Keratinocyte (primary cell): ENCODE measurements at regions not wholly inside any gene's neighbourhood (a gene's known extent, or its start where the extent isn't known, plus 50 kb on each side); places are given as distances from the start of the nearest gene placed in this dataset.

Experiments
- DNase-seq: peaks from one replicate; pipeline ENCODE4 v3.0.0-alpha.2; 2011; ENCODE audit warnings: low read depth, missing footprints, low spot score
- FAIRE-seq: peaks from 2 replicates; lab custom pipeline; 2011; peaks lifted over from hg19 to GRCh38; lab: Jason Lieb, UNC
- H2AFZ ChIP-seq: 2 replicates; pipeline ENCODE4 v1.6.0; 2012; ENCODE audit warnings: low read length, control low read depth, inconsistent platforms; ENCODE audit not compliant: control insufficient read depth
- H3K27ac ChIP-seq: 2 replicates; pipeline ENCODE4 v1.5.1; 2011; ENCODE audit warnings: low read length; ENCODE audit not compliant: control insufficient read depth, insufficient read depth
- H3K27me3 ChIP-seq: 3 replicates; pipeline ENCODE4 v1.6.0; 2011; ENCODE audit warnings: low read length; ENCODE audit not compliant: control insufficient read depth, insufficient read depth; ENCODE audit errors: extremely low read depth
- H3K36me3 ChIP-seq, 2 experiments: 2 replicates in 1 of 2; 3 replicates in 1 of 2; pipeline ENCODE4 v1.5.1; 2011; ENCODE audit warnings: low read length in 2 of 2, mild to moderate bottlenecking in 1 of 2; ENCODE audit not compliant: control insufficient read depth in 2 of 2, insufficient read depth in 2 of 2; ENCODE audit errors: extremely low read depth in 1 of 2
- H3K4me1 ChIP-seq: 3 replicates; pipeline ENCODE4 v1.5.1; 2011; ENCODE audit warnings: low read length; ENCODE audit not compliant: control insufficient read depth, insufficient read depth; ENCODE audit errors: extremely low read depth
- H3K4me2 ChIP-seq: 3 replicates; pipeline ENCODE4 v1.6.0; 2011; ENCODE audit warnings: low read depth, low read length; ENCODE audit not compliant: control insufficient read depth, insufficient read depth; ENCODE audit errors: extremely low read depth
- H3K4me3 ChIP-seq, 3 experiments: fragments of 200-600 bp in 1 of 3; sonication (generic) in 1 of 3; 2 replicates in 2 of 3; 3 replicates in 1 of 3; pipeline ENCODE4 v1.5.1; 2011 to 2016; ENCODE audit warnings: low read length in 3 of 3, mild to moderate bottlenecking in 3 of 3, control low read depth in 2 of 3, inconsistent platforms in 1 of 3, low read depth in 1 of 3, mixed read lengths in 1 of 3, mixed run types in 1 of 3, moderate library complexity in 1 of 3; ENCODE audit not compliant: control insufficient read depth in 2 of 3, insufficient read depth in 2 of 3; ENCODE audit errors: extremely low read depth in 1 of 3
- H3K79me2 ChIP-seq: 2 replicates; pipeline ENCODE4 v1.6.0; 2012; ENCODE audit warnings: low read length; ENCODE audit not compliant: control insufficient read depth, insufficient read depth
- H3K9ac ChIP-seq: 3 replicates; pipeline ENCODE4 v1.6.0; 2011; ENCODE audit warnings: low read length; ENCODE audit not compliant: control insufficient read depth, insufficient read depth; ENCODE audit errors: extremely low read depth
- H3K9me1 ChIP-seq: 3 replicates; pipeline ENCODE4 v1.6.0; 2011; ENCODE audit warnings: low read length; ENCODE audit not compliant: control insufficient read depth, insufficient read depth; ENCODE audit errors: extremely low read depth
- H3K9me3 ChIP-seq: 2 replicates; pipeline ENCODE4 v1.5.1; 2012; ENCODE audit warnings: low read depth, low read length; ENCODE audit not compliant: control insufficient read depth
- H4K20me1 ChIP-seq: 3 replicates; pipeline ENCODE4 v1.6.0; 2011; ENCODE audit warnings: low read length; ENCODE audit not compliant: control insufficient read depth, insufficient read depth; ENCODE audit errors: extremely low read depth
- EZH2 ChIP-seq: IDR thresholded peaks from one replicate; pipeline ENCODE4 v1.6.1; 2012; ENCODE audit warnings: inconsistent platforms, mild to moderate bottlenecking, low read length, moderate library complexity
- dilution Hi-C: fragments of 300-500 bp; cut with MboI; formaldehyde crosslinking; loops from one replicate; pipeline ENCODE4 v1.7.0; 2020; ENCODE audit warnings: low sequenced_read_pairs; ENCODE audit not compliant: extremely low pct_ligation_motif_present
- TF ChIP-seq, protein P1 (sequence below), 3 experiments: IDR thresholded peaks in 1 of 3; conservative IDR thresholded peaks in 1 of 3; optimal IDR thresholded peaks in 1 of 3; 2 replicates in 2 of 3; 3 replicates in 1 of 3; pipeline versions ENCODE3 to v1.5.1; 2011; ENCODE audit warnings: low read length in 3 of 3, mild to moderate bottlenecking in 3 of 3, moderate library complexity in 2 of 3, control low read depth in 1 of 3, inconsistent platforms in 1 of 3; ENCODE audit not compliant: insufficient read depth in 2 of 3; ENCODE audit errors: extremely low read depth in 1 of 3

DNA sequence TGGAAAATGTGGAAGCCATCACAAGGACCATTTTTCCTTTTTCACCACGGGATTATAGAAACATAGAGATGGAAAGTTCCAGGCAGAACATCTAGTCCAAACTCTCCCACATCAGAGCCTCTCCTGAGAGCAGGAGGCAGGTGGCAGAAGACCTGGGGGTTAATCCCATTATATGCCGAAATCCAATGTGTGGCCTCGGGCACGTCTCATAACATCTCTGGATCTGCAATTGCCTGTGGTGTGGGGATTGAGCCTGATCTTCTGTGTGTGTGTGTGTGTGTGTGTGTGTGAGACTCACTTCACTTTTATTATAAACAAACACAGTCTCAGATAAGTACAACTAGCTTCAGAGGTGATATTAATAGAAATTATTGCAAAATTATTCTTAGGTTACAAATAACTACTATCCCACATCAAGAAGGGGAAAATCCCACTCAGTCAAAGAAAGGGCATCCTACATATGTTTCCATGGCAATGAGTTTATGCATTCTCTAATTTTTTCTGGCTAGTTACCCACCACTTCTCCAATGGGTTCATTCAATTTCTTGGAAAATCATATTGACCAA, 199.1 kb downstream of the FOXL1 start:
- FAIRE-seq (no peak), DNase-seq (no peak)
- no peak for TF ChIP-seq EZH2
- TF ChIP-seq, protein P1, sequence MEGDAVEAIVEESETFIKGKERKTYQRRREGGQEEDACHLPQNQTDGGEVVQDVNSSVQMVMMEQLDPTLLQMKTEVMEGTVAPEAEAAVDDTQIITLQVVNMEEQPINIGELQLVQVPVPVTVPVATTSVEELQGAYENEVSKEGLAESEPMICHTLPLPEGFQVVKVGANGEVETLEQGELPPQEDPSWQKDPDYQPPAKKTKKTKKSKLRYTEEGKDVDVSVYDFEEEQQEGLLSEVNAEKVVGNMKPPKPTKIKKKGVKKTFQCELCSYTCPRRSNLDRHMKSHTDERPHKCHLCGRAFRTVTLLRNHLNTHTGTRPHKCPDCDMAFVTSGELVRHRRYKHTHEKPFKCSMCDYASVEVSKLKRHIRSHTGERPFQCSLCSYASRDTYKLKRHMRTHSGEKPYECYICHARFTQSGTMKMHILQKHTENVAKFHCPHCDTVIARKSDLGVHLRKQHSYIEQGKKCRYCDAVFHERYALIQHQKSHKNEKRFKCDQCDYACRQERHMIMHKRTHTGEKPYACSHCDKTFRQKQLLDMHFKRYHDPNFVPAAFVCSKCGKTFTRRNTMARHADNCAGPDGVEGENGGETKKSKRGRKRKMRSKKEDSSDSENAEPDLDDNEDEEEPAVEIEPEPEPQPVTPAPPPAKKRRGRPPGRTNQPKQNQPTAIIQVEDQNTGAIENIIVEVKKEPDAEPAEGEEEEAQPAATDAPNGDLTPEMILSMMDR (optimal IDR thresholded peaks at IDR 0.05 in 1 of 3, IDR thresholded peaks at IDR 0.05 in 1 of 3, conservative IDR thresholded peaks at IDR 0.05 in 1 of 3; ENCODE audit: extremely low read depth in 1 of 3, insufficient read depth in 2 of 3, low read length in 3 of 3): no peak
- Histone ChIP-seq H3K79me2 (no peaks in the 10 kb centered on the region), H4K20me1 (no peaks in the 10 kb centered on the region), H3K9ac (no peak overlapping the region), H3K9me1 (no peaks in the 10 kb centered on the region), H3K4me3 (no peak overlapping the region), H3K4me2 (no peak overlapping the region), H3K36me3 (no peaks in the 10 kb centered on the region), H3K4me1 (peaks cover 2% of the 10 kb centered on the region), H3K9me3 (no peaks in the 10 kb centered on the region), H3K27ac (no peak overlapping the region), H3K27me3 (peaks cover 23% of the 10 kb centered on the region), H2AFZ (no peak overlapping the region)
- dilution Hi-C loops: no loop called here

DNA sequence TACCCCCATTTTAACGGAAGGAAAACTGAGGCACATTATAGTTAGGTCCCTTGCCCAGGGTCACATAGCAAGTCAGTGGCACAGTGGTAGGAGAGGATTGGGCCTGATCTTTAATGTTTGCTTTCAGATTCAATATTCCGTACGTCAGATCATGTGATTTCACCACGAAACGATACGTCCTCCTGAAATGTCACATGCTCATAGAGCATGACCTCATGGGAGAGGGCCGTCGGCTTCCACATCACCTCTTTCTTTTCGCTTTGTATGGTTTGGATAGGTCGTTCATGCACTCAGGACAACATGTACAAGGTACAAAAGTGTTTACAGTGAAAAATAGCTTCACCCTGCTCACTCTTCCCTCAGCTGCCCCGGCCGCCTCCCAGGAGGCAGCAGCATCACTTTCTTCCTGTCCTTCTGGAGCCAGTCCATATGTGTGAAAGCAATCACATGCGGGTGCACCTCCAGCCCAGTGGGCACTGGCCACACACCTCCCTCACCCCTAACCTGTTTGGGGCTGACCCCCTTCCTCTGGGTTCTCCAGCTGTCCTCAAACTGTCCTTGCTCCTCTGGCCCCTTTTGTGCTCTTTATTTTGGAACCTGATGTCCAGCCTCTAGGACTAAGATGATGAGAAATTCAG, 199.9 kb downstream of the FOXL1 start:
- Histone ChIP-seq H3K36me3 (no peaks in the 10 kb centered on the region), H3K27me3 (peaks cover 19% of the 10 kb centered on the region), H3K4me1 (no peaks in the 10 kb centered on the region), H2AFZ (no peak overlapping the region), H3K27ac (no peak overlapping the region), H3K4me2 (no peak overlapping the region), H3K9ac (no peak overlapping the region), H4K20me1 (no peaks in the 10 kb centered on the region), H3K4me3 (no peak overlapping the region), H3K79me2 (no peaks in the 10 kb centered on the region), H3K9me1 (no peaks in the 10 kb centered on the region), H3K9me3 (no peaks in the 10 kb centered on the region)
- dilution Hi-C loops: no loop called here
- FAIRE-seq (no peak), DNase-seq (no peak)
- TF ChIP-seq EZH2: no peak
- TF ChIP-seq, protein P1 (optimal IDR thresholded peaks at IDR 0.05 in 1 of 3, IDR thresholded peaks at IDR 0.05 in 1 of 3, conservative IDR thresholded peaks at IDR 0.05 in 1 of 3; ENCODE audit: extremely low read depth in 1 of 3, insufficient read depth in 2 of 3, low read length in 3 of 3): no peak
